Transverse colon (tissue), 4 donors: ENCODE measurements at regions not wholly inside any gene's neighbourhood (a gene's known extent, or its start where the extent isn't known, plus 50 kb on each side); places are given as distances from the start of the nearest gene placed in this dataset.

ENCODE experiments used
- DNase-seq: peaks from one replicate; pipeline ENCODE4 v3.0.0-alpha.2; 2019
- H3K27ac ChIP-seq, 4 donors: fragments of 200-600 bp; sonication (generic); 2 replicates each; pipeline ENCODE4 v1.5.1; 2016 to 2018; ENCODE audit warnings: inconsistent platforms in 4 of 4
- H3K27me3 ChIP-seq: fragments of 200-600 bp; sonication (generic); 2 replicates; pipeline ENCODE4 v1.5.1; 2017; ENCODE audit warnings: inconsistent platforms
- H3K36me3 ChIP-seq, 4 donors: fragments of 200-600 bp; sonication (generic); 2 replicates each; pipeline ENCODE4 v1.5.1; 2017 to 2019; ENCODE audit warnings: inconsistent platforms in 4 of 4
- H3K4me1 ChIP-seq, 4 donors: fragments of 200-600 bp; sonication (generic); 2 replicates each; pipeline ENCODE4 v1.5.1; 2017 to 2020; ENCODE audit warnings: inconsistent platforms in 4 of 4
- H3K4me3 ChIP-seq, 4 donors: fragments of 200-600 bp; sonication (generic); 1 replicate in 1 of 4; 2 replicates in 3 of 4; pipeline versions ENCODE4 v1.5.1 to v1.6.1; 2017 to 2019; ENCODE audit warnings: inconsistent platforms in 4 of 4
- H3K9me3 ChIP-seq, 2 donors: fragments of 200-600 bp; sonication (generic); 2 replicates each; pipeline ENCODE4 v1.5.1; 2017 to 2019; ENCODE audit warnings: inconsistent platforms in 2 of 2
- CTCF ChIP-seq, 5 experiments: fragments of 200-600 bp in 3 of 5; fragments of 450-650 bp in 2 of 5; sonication (generic) in 3 of 5; IDR thresholded peaks; 1 replicate in 2 of 5; 2 replicates in 3 of 5; pipeline ENCODE4 v1.5.1; 2016 to 2017; ENCODE audit warnings: antibody characterized with exemption in 5 of 5, inconsistent platforms in 3 of 5, mild to moderate bottlenecking in 2 of 5, moderate library complexity in 1 of 5
- EP300 ChIP-seq: sonication (generic); formaldehyde crosslinking; IDR thresholded peaks from one replicate; pipeline ENCODE4 v1.6.1; 2017; ENCODE audit warnings: antibody characterized with exemption, low read depth
- POLR2A ChIP-seq: fragments of 450-650 bp; IDR thresholded peaks from one replicate; pipeline ENCODE4 v1.6.1; 2016; ENCODE audit warnings: antibody characterized with exemption, mild to moderate bottlenecking, moderate library complexity
- POLR2AphosphoS5 ChIP-seq, 3 donors: sonication (generic); formaldehyde crosslinking; IDR thresholded peaks; one replicate each; pipeline ENCODE4 v1.6.1; 2016; ENCODE audit warnings: antibody characterized with exemption in 3 of 3
- WGBS, 2 donors: methylation state at CpG; one replicate each; pipeline ENCODE4 v1.1.5; 2018; ENCODE audit warnings: low coverage in 1 of 2; 5-methylcytosine and 5-hydroxymethylcytosine counted together
- in situ Hi-C, 4 donors: fragments of 200-750 bp; cut with MboI; loops; one replicate each; pipeline versions ENCODE4 v1.15.0 to v1.15.1; 2017; ENCODE audit warnings: low sequenced_read_pairs in 3 of 4, low pct_ligation_motif_present in 1 of 4, low pct_unique_long_range_greater_than_20kb in 1 of 4
- intact Hi-C: fragments of 100-400 bp; cut with DNase I; formaldehyde crosslinking; loops from one replicate; pipeline ENCODE4 v1.15.1; 2023; ENCODE audit warnings: low total_unique reads

- Histone ChIP-seq H3K4me1 (no peaks in the 10 kb centered on the region), H3K27ac (no peak overlapping the region), H3K36me3 (no peaks in the 10 kb centered on the region), H3K4me3 (no peak overlapping the region), H3K27me3 (no peaks in the 10 kb centered on the region), H3K9me3 (no peaks in the 10 kb centered on the region)
- intact Hi-C loops = no loop called here
- TF ChIP-seq POLR2AphosphoS5 (IDR thresholded peaks at IDR 0.05) (no peak), POLR2A (no peak), CTCF (IDR thresholded peaks at IDR 0.05) (no peak), EP300 (no peak)
- 72 to 100% methylated on average over 1 to 2 of the region's 2 CpGs for WGBS, 2 donors
- no peak for DNase-seq
- in situ Hi-C loops = no loop called here
Measured at GRCh38 chr3:144317961-144318360, 346.3 kb downstream of the DIPK2A start.

- H3K9me3 ChIP-seq = no peaks in the 10 kb centered on the region
- no peaks in the 10 kb centered on the region for H3K27me3 ChIP-seq
- H3K4me3 ChIP-seq = no peak overlapping the region
- WGBS, 2 donors = 33% methylated on average over 2 of the region's 2 CpGs; no CpG with 5 or more reads in 1 of the 2 donors
- no peaks in the 10 kb centered on the region for H3K36me3 ChIP-seq
- H3K4me1 ChIP-seq = no peaks in the 10 kb centered on the region
- no peak for TF ChIP-seq CTCF (IDR thresholded peaks at IDR 0.05)
- no peak for TF ChIP-seq POLR2A
- no peak for TF ChIP-seq POLR2AphosphoS5 (IDR thresholded peaks at IDR 0.05)
- no peak for TF ChIP-seq EP300
- in situ Hi-C loops = no loop called here
- intact Hi-C loops = no loop called here
- no peak overlapping the region for H3K27ac ChIP-seq
- DNase-seq = no peak
Measured at GRCh38 chr3:144324076-144324475, 352.5 kb downstream of the DIPK2A start.

GRCh38 chr3:144332868-144333267, 361.2 kb downstream of the DIPK2A start:
- intact Hi-C loops = no loop called here
- Histone ChIP-seq H3K4me3 (no peak overlapping the region), H3K27ac (no peak overlapping the region), H3K4me1 (no peaks in the 10 kb centered on the region), H3K9me3 (no peaks in the 10 kb centered on the region), H3K27me3 (no peaks in the 10 kb centered on the region), H3K36me3 (no peaks in the 10 kb centered on the region)
- no peak for DNase-seq
- WGBS, 2 donors = 63 to 67% methylated on average over 1 to 3 of the region's 3 CpGs
- TF ChIP-seq POLR2AphosphoS5 (IDR thresholded peaks at IDR 0.05) (no peak), CTCF (IDR thresholded peaks at IDR 0.05) (no peak), POLR2A (no peak), EP300 (no peak)
- in situ Hi-C loops = no loop called here

GRCh38 chr3:144341471-144341870, 369.8 kb downstream of the DIPK2A start:
- intact Hi-C loops (no loop called here), in situ Hi-C loops (no loop called here)
- 47 to 79% methylated on average over 2 to 4 of the region's 4 CpGs for WGBS, 2 donors
- TF ChIP-seq POLR2AphosphoS5 (IDR thresholded peaks at IDR 0.05) (no peak), CTCF (IDR thresholded peaks at IDR 0.05) (no peak), POLR2A (no peak), EP300 (no peak)
- H3K27ac ChIP-seq = no peak overlapping the region
- H3K36me3 ChIP-seq = no peaks in the 10 kb centered on the region
- no peaks in the 10 kb centered on the region for H3K9me3 ChIP-seq
- H3K27me3 ChIP-seq = no peaks in the 10 kb centered on the region
- no peak overlapping the region for H3K4me3 ChIP-seq
- H3K4me1 ChIP-seq = no peaks in the 10 kb centered on the region
- DNase-seq = no peak
